Central memory CD8-positive, alpha-beta T cell (primary cell): ENCODE measurements at regions not wholly inside any gene's neighbourhood (a gene's known extent, or its start where the extent isn't known, plus 50 kb on each side); places are given as distances from the start of the nearest gene placed in this dataset.

Experiments used
- ATAC-seq: fragments of 150-1000 bp; cut with Tn5 transposase; replicated peaks from 2 replicates; pipeline ENCODE4 v1.10.0; 2022; ENCODE audit warnings: mild to moderate bottlenecking, moderate FRiP score, moderate number of reproducible peaks; ENCODE audit not compliant: poor library complexity, severe bottlenecking; ENCODE audit errors: extremely low read depth
- DNase-seq, 2 donors: peaks; one replicate each; pipeline ENCODE4 v3.0.0; 2021; ENCODE audit warnings: low spot score in 2 of 2
- H3K27ac Mint-ChIP-seq: one replicate; pipeline ENCODE4 v1.8.0; 2022; ENCODE audit warnings: low read depth, mild to moderate bottlenecking, moderate library complexity, mixed read lengths
- H3K27me3 Mint-ChIP-seq: one replicate; pipeline ENCODE4 v1.8.0; 2022; ENCODE audit warnings: mixed read lengths
- H3K36me3 Mint-ChIP-seq: one replicate; pipeline ENCODE4 v1.8.0; 2022; ENCODE audit warnings: mild to moderate bottlenecking, moderate library complexity, mixed read lengths; ENCODE audit not compliant: insufficient read depth
- H3K4me1 Mint-ChIP-seq: one replicate; pipeline ENCODE4 v1.8.0; 2022; ENCODE audit warnings: mixed read lengths
- H3K4me3 Mint-ChIP-seq: one replicate; pipeline ENCODE4 v1.8.0; 2022; ENCODE audit warnings: mild to moderate bottlenecking, moderate library complexity, mixed read lengths
- H3K9me3 Mint-ChIP-seq: one replicate; pipeline ENCODE4 v1.8.0; 2022; ENCODE audit warnings: mixed read lengths

GRCh38 chrX:68902706-68903504 is 74.1 kb downstream of the EFNB1 start:
- no peaks in the 10 kb centered on the region for H3K36me3 Mint-ChIP-seq
- H3K9me3 Mint-ChIP-seq = no peaks in the 10 kb centered on the region
- no peaks in the 10 kb centered on the region for H3K27me3 Mint-ChIP-seq
- no peak overlapping the region for H3K4me3 Mint-ChIP-seq
- H3K4me1 Mint-ChIP-seq = no peaks in the 10 kb centered on the region
- ATAC-seq (no peak), DNase-seq (no peak)
- no peak overlapping the region for H3K27ac Mint-ChIP-seq

GRCh38 chrX:68901519-68901918 is 72.7 kb downstream of the EFNB1 start:
- no peak overlapping the region for H3K4me3 Mint-ChIP-seq
- H3K4me1 Mint-ChIP-seq = no peaks in the 10 kb centered on the region
- H3K9me3 Mint-ChIP-seq = no peaks in the 10 kb centered on the region
- DNase-seq (no peak), ATAC-seq (no peak)
- no peaks in the 10 kb centered on the region for H3K27me3 Mint-ChIP-seq
- no peak overlapping the region for H3K27ac Mint-ChIP-seq
- no peaks in the 10 kb centered on the region for H3K36me3 Mint-ChIP-seq

GRCh38 chrX:68898598-68898997 is 69.8 kb downstream of the EFNB1 start:
- Mint-ChIP-seq H3K4me3 (no peak overlapping the region), H3K9me3 (no peaks in the 10 kb centered on the region), H3K27me3 (no peaks in the 10 kb centered on the region), H3K27ac (no peak overlapping the region), H3K36me3 (no peaks in the 10 kb centered on the region), H3K4me1 (no peaks in the 10 kb centered on the region)
- DNase-seq (no peak), ATAC-seq (no peak)

GRCh38 chrX:68897118-68897945 is 68.5 kb downstream of the EFNB1 start:
- Mint-ChIP-seq H3K9me3 (no peaks in the 10 kb centered on the region), H3K4me1 (no peaks in the 10 kb centered on the region), H3K27me3 (no peaks in the 10 kb centered on the region), H3K4me3 (no peak overlapping the region), H3K36me3 (no peaks in the 10 kb centered on the region), H3K27ac (no peak overlapping the region)
- ATAC-seq = no peak
- DNase-seq = no peak

GRCh38 chrX:68896581-68896980 is 67.8 kb downstream of the EFNB1 start:
- H3K9me3 Mint-ChIP-seq = no peaks in the 10 kb centered on the region
- no peak overlapping the region for H3K27ac Mint-ChIP-seq
- no peak for DNase-seq
- no peak for ATAC-seq
- H3K4me3 Mint-ChIP-seq = no peak overlapping the region
- H3K36me3 Mint-ChIP-seq = no peaks in the 10 kb centered on the region
- no peaks in the 10 kb centered on the region for H3K4me1 Mint-ChIP-seq
- no peaks in the 10 kb centered on the region for H3K27me3 Mint-ChIP-seq

- Mint-ChIP-seq H3K36me3 (no peaks in the 10 kb centered on the region), H3K4me3 (no peak overlapping the region), H3K4me1 (no peaks in the 10 kb centered on the region), H3K27ac (no peak overlapping the region), H3K27me3 (peaks cover 5% of the 10 kb centered on the region), H3K9me3 (no peaks in the 10 kb centered on the region)
- DNase-seq (no peak), ATAC-seq (no peak)
These were observed 67.0 kb downstream of the EFNB1 start for GRCh38 chrX:68895778-68896177.

- H3K4me3 Mint-ChIP-seq = no peak overlapping the region
- H3K27me3 Mint-ChIP-seq = peaks cover 7% of the 10 kb centered on the region
- ATAC-seq (no peak), DNase-seq (no peak)
- no peaks in the 10 kb centered on the region for H3K36me3 Mint-ChIP-seq
- no peak overlapping the region for H3K27ac Mint-ChIP-seq
- no peaks in the 10 kb centered on the region for H3K4me1 Mint-ChIP-seq
- H3K9me3 Mint-ChIP-seq = no peaks in the 10 kb centered on the region
These were observed 66.5 kb downstream of the EFNB1 start for GRCh38 chrX:68895341-68895755.

- Mint-ChIP-seq H3K27me3 (peaks cover 7% of the 10 kb centered on the region), H3K27ac (no peak overlapping the region), H3K9me3 (no peaks in the 10 kb centered on the region), H3K4me3 (no peak overlapping the region), H3K4me1 (no peaks in the 10 kb centered on the region), H3K36me3 (no peaks in the 10 kb centered on the region)
- no peak for DNase-seq
- ATAC-seq = peak; percentile 54
These were observed 65.9 kb downstream of the EFNB1 start for GRCh38 chrX:68894513-68895340.

GRCh38 chrX:68894142-68894512 is 65.3 kb downstream of the EFNB1 start:
- no peak overlapping the region for H3K4me3 Mint-ChIP-seq
- H3K4me1 Mint-ChIP-seq = no peaks in the 10 kb centered on the region
- DNase-seq (no peak), ATAC-seq (no peak)
- no peaks in the 10 kb centered on the region for H3K9me3 Mint-ChIP-seq
- no peaks in the 10 kb centered on the region for H3K36me3 Mint-ChIP-seq
- H3K27me3 Mint-ChIP-seq = peaks cover 7% of the 10 kb centered on the region
- no peak overlapping the region for H3K27ac Mint-ChIP-seq

- ATAC-seq = no peak
- no peaks in the 10 kb centered on the region for H3K4me1 Mint-ChIP-seq
- H3K36me3 Mint-ChIP-seq = no peaks in the 10 kb centered on the region
- no peaks in the 10 kb centered on the region for H3K9me3 Mint-ChIP-seq
- DNase-seq = no peak
- no peak overlapping the region for H3K4me3 Mint-ChIP-seq
- peaks cover 7% of the 10 kb centered on the region for H3K27me3 Mint-ChIP-seq
- no peak overlapping the region for H3K27ac Mint-ChIP-seq
These were observed 63.8 kb downstream of the EFNB1 start for GRCh38 chrX:68892651-68893050.

GRCh38 chrX:68892134-68892533 is 63.3 kb downstream of the EFNB1 start:
- ATAC-seq (no peak), DNase-seq (no peak)
- H3K27me3 Mint-ChIP-seq = peaks cover 7% of the 10 kb centered on the region
- H3K4me3 Mint-ChIP-seq = no peak overlapping the region
- H3K4me1 Mint-ChIP-seq = no peaks in the 10 kb centered on the region
- H3K27ac Mint-ChIP-seq = no peak overlapping the region
- H3K36me3 Mint-ChIP-seq = no peaks in the 10 kb centered on the region
- H3K9me3 Mint-ChIP-seq = no peaks in the 10 kb centered on the region
